HG03060 (cell line): ENCODE measurements at regions not wholly inside any gene's neighbourhood (a gene's known extent, or its start where the extent isn't known, plus 50 kb on each side); places are given as distances from the start of the nearest gene placed in this dataset.
"Not testable (repeated sequence)": the region's sequence is repeated elsewhere in the genome, so short reads cannot be mapped to it uniquely, and the experiment has no call there.

Experiments
- ATAC-seq: cut with Tn5 transposase; IDR thresholded peaks from one replicate; pipeline ENCODE4 v1.9.1; 2021; ENCODE audit warnings: low read depth, moderate number of reproducible peaks; ENCODE audit not compliant: unreplicated experiment

- no peak for ATAC-seq
Measured at GRCh38 chr4:30537456-30537855, 182.7 kb upstream of the PCDH7 start.

GRCh38 chr4:30538794-30539193 lies 181.4 kb upstream of the PCDH7 start:
- no peak for ATAC-seq

- no peak for ATAC-seq
Measured at GRCh38 chr4:30543057-30543456, 177.1 kb upstream of the PCDH7 start.

- no peak for ATAC-seq
Measured at GRCh38 chr4:30553151-30553550, 167.0 kb upstream of the PCDH7 start.

GRCh38 chr4:30553706-30554105 lies 166.5 kb upstream of the PCDH7 start:
- ATAC-seq: no peak

- ATAC-seq: no peak
Measured at GRCh38 chr4:30555775-30556174, 164.4 kb upstream of the PCDH7 start.

GRCh38 chr4:30559481-30559880 lies 160.7 kb upstream of the PCDH7 start:
- ATAC-seq: no peak

GRCh38 chr4:30586850-30587249 lies 133.3 kb upstream of the PCDH7 start:
- no peak for ATAC-seq

GRCh38 chr4:30589669-30590068 lies 130.5 kb upstream of the PCDH7 start:
- ATAC-seq: not testable (repeated sequence)

- ATAC-seq: no peak
Measured at GRCh38 chr4:30600246-30601017, 119.7 kb upstream of the PCDH7 start.

- no peak for ATAC-seq
Measured at GRCh38 chr4:30601070-30601865, 118.9 kb upstream of the PCDH7 start.

- ATAC-seq: no peak
Measured at GRCh38 chr4:30605616-30606190, 114.5 kb upstream of the PCDH7 start.

- no peak for ATAC-seq
Measured at GRCh38 chr4:30610361-30610760, 109.8 kb upstream of the PCDH7 start.

GRCh38 chr4:30614771-30615170 lies 105.4 kb upstream of the PCDH7 start:
- ATAC-seq: no peak

GRCh38 chr4:30616942-30617646 lies 103.1 kb upstream of the PCDH7 start:
- ATAC-seq: no peak

GRCh38 chr4:30617836-30618235 lies 102.3 kb upstream of the PCDH7 start:
- no peak for ATAC-seq

GRCh38 chr4:30619679-30620078 lies 100.5 kb upstream of the PCDH7 start:
- no peak for ATAC-seq

GRCh38 chr4:30620711-30621110 lies 99.5 kb upstream of the PCDH7 start:
- ATAC-seq: no peak

- ATAC-seq: no peak
Measured at GRCh38 chr4:30630431-30630830, 89.7 kb upstream of the PCDH7 start.

GRCh38 chr4:30632751-30633150 lies 87.4 kb upstream of the PCDH7 start:
- no peak for ATAC-seq

- no peak for ATAC-seq
Measured at GRCh38 chr4:30641345-30641744, 78.8 kb upstream of the PCDH7 start.
